Neural cell (in vitro differentiated cells): ENCODE measurements at regions not wholly inside any gene's neighbourhood (a gene's known extent, or its start where the extent isn't known, plus 50 kb on each side); places are given as distances from the start of the nearest gene placed in this dataset.

Experiments
- H2AFZ ChIP-seq: fragments of 200-600, 300-800 bp; sonication (generic), shearing (Covaris generic); 2 replicates; pipeline ENCODE4 v1.6.0; 2014; ENCODE audit warnings: low read depth, mild to moderate bottlenecking, antibody characterized with exemption, low read length, moderate library complexity
- H3F3A ChIP-seq: fragments of 200-600 bp; shearing (Covaris generic); 2 replicates; pipeline ENCODE4 v1.6.1; 2016; ENCODE audit warnings: mild to moderate bottlenecking, moderate library complexity, mixed read lengths, antibody characterized with exemption, low read length; ENCODE audit not compliant: insufficient read depth, poor library complexity, severe bottlenecking
- H3K27ac ChIP-seq: fragments of 200-600, 300-800 bp; sonication (generic), shearing (Covaris generic); 2 replicates; pipeline ENCODE4 v1.5.1; 2014; ENCODE audit warnings: mild to moderate bottlenecking, low read length, moderate library complexity
- H3K27me3 ChIP-seq: fragments of 300-800, 200-600 bp; sonication (generic), shearing (Covaris generic); 2 replicates; pipeline ENCODE4 v1.6.0; 2014; ENCODE audit warnings: mild to moderate bottlenecking, low read depth, low read length, moderate library complexity; ENCODE audit not compliant: insufficient read depth
- H3K36me3 ChIP-seq: fragments of 300-800, 200-600 bp; sonication (generic), shearing (Covaris generic); 2 replicates; pipeline ENCODE4 v1.5.1; 2014; ENCODE audit warnings: mild to moderate bottlenecking, antibody characterized with exemption, low read length, moderate library complexity; ENCODE audit not compliant: insufficient read depth
- H3K4me2 ChIP-seq: fragments of 300-800, 200-600 bp; sonication (generic), shearing (Covaris generic); 2 replicates; pipeline ENCODE4 v1.6.0; 2014; ENCODE audit warnings: mild to moderate bottlenecking, low read length
- H3K4me3 ChIP-seq: fragments of 300-800, 200-600 bp; sonication (generic), shearing (Covaris generic); 2 replicates; pipeline ENCODE4 v1.5.1; 2014; ENCODE audit warnings: mild to moderate bottlenecking, low read length, moderate library complexity
- H3K79me2 ChIP-seq: fragments of 200-600 bp; shearing (Covaris generic); replicated peaks from 2 replicates; pipeline ENCODE4 v1.6.0; 2014; ENCODE audit warnings: mild to moderate bottlenecking, low read length, moderate library complexity; ENCODE audit not compliant: insufficient read depth
- H3K9ac ChIP-seq: fragments of 300-800, 200-600 bp; sonication (generic), shearing (Covaris generic); 2 replicates; pipeline ENCODE4 v1.6.1; 2016; ENCODE audit warnings: mild to moderate bottlenecking, low read length, mixed read lengths
- H3K9me2 ChIP-seq: fragments of 200-600 bp; shearing (Covaris generic); 2 replicates; pipeline ENCODE4 v1.6.1; 2016; ENCODE audit warnings: mild to moderate bottlenecking, low read length, mixed read lengths; ENCODE audit not compliant: insufficient read depth
- H3K9me3 ChIP-seq: fragments of 200-600, 300-800 bp; sonication (generic), shearing (Covaris generic); 2 replicates; pipeline ENCODE4 v1.6.1; 2016; ENCODE audit warnings: mild to moderate bottlenecking, mixed run types, low read length, moderate library complexity, mixed read lengths
- H4K20me1 ChIP-seq: fragments of 200-600 bp; shearing (Covaris generic); 2 replicates; pipeline ENCODE4 v1.6.1; 2016; ENCODE audit warnings: mild to moderate bottlenecking, mixed run types; ENCODE audit not compliant: insufficient read depth
- EP300 ChIP-seq: fragments of 450-650 bp; conservative IDR thresholded peaks from 2 replicates; pipeline ENCODE4 v1.6.1; 2014; ENCODE audit warnings: antibody characterized with exemption, mild to moderate bottlenecking, moderate library complexity; ENCODE audit not compliant: poor library complexity, severe bottlenecking
- EZH2 ChIP-seq: fragments of 200-600, 300-800 bp; shearing (Covaris generic), sonication (generic); IDR thresholded peaks from 2 replicates; pipeline ENCODE4 v1.6.1; 2014; ENCODE audit warnings: antibody characterized with exemption, low read length, borderline replicate concordance, mild to moderate bottlenecking; ENCODE audit not compliant: insufficient read depth, poor library complexity, severe bottlenecking
- MXI1 ChIP-seq: fragments of 450-650 bp; conservative IDR thresholded peaks from 2 replicates; pipeline ENCODE4 v1.6.1; 2014; ENCODE audit warnings: antibody characterized with exemption, mild to moderate bottlenecking; ENCODE audit not compliant: poor library complexity, severe bottlenecking
- POLR2AphosphoS5 ChIP-seq: IDR thresholded peaks from 2 replicates; pipeline ENCODE4 v1.6.1; 2012
- RAD21 ChIP-seq: fragments of 450-650 bp; conservative IDR thresholded peaks from 2 replicates; pipeline ENCODE4 v1.6.1; 2014; ENCODE audit warnings: antibody characterized with exemption, mild to moderate bottlenecking, moderate library complexity
- SMC3 ChIP-seq: fragments of 450-650 bp; conservative IDR thresholded peaks from 2 replicates; pipeline ENCODE4 v1.6.1; 2014; ENCODE audit warnings: antibody characterized with exemption, mild to moderate bottlenecking, moderate library complexity; ENCODE audit not compliant: poor library complexity
- TAF1 ChIP-seq: IDR thresholded peaks from 2 replicates; pipeline ENCODE4 v1.6.1; 2012; ENCODE audit warnings: low read depth
- TF ChIP-seq, protein P1 (sequence below): fragments of 450-650 bp; IDR thresholded peaks from 2 replicates; pipeline ENCODE4 v1.5.1; 2014; ENCODE audit warnings: antibody characterized with exemption, mild to moderate bottlenecking, moderate library complexity; ENCODE audit not compliant: poor library complexity, severe bottlenecking
- TF ChIP-seq, protein P2 (sequence below): IDR thresholded peaks from 2 replicates; pipeline ENCODE4 v1.6.1; 2012; ENCODE audit warnings: borderline replicate concordance

DNA sequence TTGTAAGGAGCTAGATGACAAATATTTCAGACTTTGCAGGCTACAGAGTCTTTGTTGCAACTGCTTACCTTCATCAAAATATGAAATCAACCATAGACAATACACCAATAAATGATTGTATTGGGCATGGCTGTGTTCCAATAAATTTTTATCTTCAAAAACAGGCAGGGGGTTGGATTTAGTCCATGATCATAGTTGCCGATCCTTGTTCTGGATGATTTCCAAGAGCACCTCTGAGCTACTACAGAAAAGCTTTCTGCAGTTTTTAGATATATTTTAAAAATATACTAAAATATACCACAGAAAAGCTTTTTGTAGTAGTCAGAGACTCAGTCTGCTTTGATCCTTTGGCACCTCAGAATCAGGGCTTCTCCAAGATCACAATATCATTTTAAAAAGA lies 145.0 kb downstream of the HTR1B start:
- H3K27ac ChIP-seq, result no peak overlapping the region
- no peak overlapping the region for H3K4me2 ChIP-seq
- H3K4me3 ChIP-seq, result no peak overlapping the region
- no peak for TF ChIP-seq SMC3
- TF ChIP-seq EZH2, result no peak
- TF ChIP-seq EP300, result no peak
- TF ChIP-seq POLR2AphosphoS5, result no peak
- TF ChIP-seq RAD21, result no peak
- TF ChIP-seq, protein P1, sequence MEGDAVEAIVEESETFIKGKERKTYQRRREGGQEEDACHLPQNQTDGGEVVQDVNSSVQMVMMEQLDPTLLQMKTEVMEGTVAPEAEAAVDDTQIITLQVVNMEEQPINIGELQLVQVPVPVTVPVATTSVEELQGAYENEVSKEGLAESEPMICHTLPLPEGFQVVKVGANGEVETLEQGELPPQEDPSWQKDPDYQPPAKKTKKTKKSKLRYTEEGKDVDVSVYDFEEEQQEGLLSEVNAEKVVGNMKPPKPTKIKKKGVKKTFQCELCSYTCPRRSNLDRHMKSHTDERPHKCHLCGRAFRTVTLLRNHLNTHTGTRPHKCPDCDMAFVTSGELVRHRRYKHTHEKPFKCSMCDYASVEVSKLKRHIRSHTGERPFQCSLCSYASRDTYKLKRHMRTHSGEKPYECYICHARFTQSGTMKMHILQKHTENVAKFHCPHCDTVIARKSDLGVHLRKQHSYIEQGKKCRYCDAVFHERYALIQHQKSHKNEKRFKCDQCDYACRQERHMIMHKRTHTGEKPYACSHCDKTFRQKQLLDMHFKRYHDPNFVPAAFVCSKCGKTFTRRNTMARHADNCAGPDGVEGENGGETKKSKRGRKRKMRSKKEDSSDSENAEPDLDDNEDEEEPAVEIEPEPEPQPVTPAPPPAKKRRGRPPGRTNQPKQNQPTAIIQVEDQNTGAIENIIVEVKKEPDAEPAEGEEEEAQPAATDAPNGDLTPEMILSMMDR, result no peak
- TF ChIP-seq, protein P2, sequence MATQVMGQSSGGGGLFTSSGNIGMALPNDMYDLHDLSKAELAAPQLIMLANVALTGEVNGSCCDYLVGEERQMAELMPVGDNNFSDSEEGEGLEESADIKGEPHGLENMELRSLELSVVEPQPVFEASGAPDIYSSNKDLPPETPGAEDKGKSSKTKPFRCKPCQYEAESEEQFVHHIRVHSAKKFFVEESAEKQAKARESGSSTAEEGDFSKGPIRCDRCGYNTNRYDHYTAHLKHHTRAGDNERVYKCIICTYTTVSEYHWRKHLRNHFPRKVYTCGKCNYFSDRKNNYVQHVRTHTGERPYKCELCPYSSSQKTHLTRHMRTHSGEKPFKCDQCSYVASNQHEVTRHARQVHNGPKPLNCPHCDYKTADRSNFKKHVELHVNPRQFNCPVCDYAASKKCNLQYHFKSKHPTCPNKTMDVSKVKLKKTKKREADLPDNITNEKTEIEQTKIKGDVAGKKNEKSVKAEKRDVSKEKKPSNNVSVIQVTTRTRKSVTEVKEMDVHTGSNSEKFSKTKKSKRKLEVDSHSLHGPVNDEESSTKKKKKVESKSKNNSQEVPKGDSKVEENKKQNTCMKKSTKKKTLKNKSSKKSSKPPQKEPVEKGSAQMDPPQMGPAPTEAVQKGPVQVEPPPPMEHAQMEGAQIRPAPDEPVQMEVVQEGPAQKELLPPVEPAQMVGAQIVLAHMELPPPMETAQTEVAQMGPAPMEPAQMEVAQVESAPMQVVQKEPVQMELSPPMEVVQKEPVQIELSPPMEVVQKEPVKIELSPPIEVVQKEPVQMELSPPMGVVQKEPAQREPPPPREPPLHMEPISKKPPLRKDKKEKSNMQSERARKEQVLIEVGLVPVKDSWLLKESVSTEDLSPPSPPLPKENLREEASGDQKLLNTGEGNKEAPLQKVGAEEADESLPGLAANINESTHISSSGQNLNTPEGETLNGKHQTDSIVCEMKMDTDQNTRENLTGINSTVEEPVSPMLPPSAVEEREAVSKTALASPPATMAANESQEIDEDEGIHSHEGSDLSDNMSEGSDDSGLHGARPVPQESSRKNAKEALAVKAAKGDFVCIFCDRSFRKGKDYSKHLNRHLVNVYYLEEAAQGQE, result no peak
- H3K9me2 ChIP-seq, result no peaks in the 10 kb centered on the region
- H4K20me1 ChIP-seq, result no peaks in the 10 kb centered on the region
- no peak overlapping the region for H3K9ac ChIP-seq
- H3F3A ChIP-seq, result no peaks in the 10 kb centered on the region
- no peaks in the 10 kb centered on the region for H3K36me3 ChIP-seq
- no peaks in the 10 kb centered on the region for H3K27me3 ChIP-seq
- no peaks in the 10 kb centered on the region for H3K79me2 ChIP-seq
- no peak overlapping the region for H2AFZ ChIP-seq
- H3K9me3 ChIP-seq, result no peaks in the 10 kb centered on the region

DNA sequence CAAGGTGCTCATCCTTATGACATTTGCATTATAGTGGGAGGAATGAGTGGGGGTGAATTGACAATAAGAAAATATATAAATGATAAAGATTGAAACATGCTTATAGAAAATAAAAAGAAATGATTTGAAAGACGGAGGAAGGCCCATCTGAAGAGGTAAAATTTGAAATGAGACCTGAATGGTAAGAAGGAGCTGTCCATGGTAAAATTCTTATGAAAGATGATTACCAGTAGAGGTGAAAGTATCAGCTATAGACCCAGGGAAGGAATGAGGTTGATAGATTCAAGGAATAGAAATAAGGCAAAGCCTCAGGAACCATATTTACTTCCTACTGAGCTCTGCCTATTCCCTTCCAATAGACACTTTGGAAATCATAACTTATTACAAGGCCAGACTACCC lies 149.7 kb downstream of the HTR1B start:
- Histone ChIP-seq H2AFZ (no peak overlapping the region), H3K9me3 (no peaks in the 10 kb centered on the region), H3K4me3 (no peak overlapping the region), H3K4me2 (no peak overlapping the region), H3K9ac (no peak overlapping the region), H3F3A (no peaks in the 10 kb centered on the region), H3K27ac (no peak overlapping the region), H3K27me3 (no peaks in the 10 kb centered on the region), H3K9me2 (no peaks in the 10 kb centered on the region), H3K36me3 (no peaks in the 10 kb centered on the region), H4K20me1 (no peaks in the 10 kb centered on the region), H3K79me2 (no peaks in the 10 kb centered on the region)
- TF ChIP-seq RAD21, result no peak
- no peak for TF ChIP-seq EZH2
- TF ChIP-seq, protein P1, result no peak
- TF ChIP-seq SMC3, result no peak
- no peak for TF ChIP-seq EP300
- TF ChIP-seq MXI1, result no peak
- TF ChIP-seq TAF1, result no peak
- TF ChIP-seq, protein P2, result no peak
- TF ChIP-seq POLR2AphosphoS5, result no peak
